ENCODE measurements at regions not wholly inside any gene's neighbourhood (a gene's known extent, or its start where the extent isn't known, plus 50 kb on each side); places are given as distances from the start of the nearest gene placed in this dataset.
"Not testable (repeated sequence)": the region's sequence is repeated elsewhere in the genome, so short reads cannot be mapped to it uniquely, and the experiment has no call there.

DNA sequence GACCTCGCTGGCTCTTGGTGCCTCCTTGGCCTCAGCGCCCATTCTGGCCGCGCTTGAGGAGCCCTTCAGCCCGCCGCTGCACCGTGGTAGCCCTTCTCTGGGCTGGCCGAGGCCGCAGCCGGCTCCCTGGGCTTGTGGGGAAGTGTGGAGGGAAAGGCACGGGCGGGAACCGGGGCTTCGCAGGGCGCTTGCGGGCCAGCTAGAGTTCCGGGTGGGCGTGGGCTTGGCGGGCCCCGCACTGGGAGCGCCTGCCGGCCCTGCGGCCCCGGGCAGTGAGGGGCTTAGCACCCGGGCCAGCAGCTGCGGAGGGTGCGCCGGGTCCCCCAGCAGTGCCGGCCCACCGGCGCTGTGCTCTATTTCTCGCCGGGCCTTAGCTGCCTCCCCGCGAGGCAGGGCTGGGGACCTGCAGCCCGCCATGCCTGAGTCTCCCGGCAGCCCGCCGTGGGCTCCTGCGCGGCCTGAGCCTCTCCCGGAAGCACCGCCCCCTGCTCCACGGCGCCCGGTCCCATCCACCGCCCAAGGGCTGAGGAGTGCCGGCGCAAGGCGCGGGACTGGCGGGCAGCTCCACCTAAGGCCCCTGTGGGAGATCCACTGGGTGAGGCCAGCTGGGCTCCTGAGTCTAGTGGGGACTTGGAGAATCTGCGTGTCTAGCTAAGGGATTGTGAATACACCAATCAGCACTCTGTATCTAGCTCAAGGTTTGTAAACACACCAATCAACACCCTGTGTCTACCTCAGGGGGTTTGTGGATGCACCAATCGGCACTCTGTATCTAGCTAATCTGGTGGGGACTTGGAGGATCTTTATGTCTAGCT, 141.1 kb downstream of the SLCO4C1 start:
- DNase-seq = not testable (repeated sequence)

DNA sequence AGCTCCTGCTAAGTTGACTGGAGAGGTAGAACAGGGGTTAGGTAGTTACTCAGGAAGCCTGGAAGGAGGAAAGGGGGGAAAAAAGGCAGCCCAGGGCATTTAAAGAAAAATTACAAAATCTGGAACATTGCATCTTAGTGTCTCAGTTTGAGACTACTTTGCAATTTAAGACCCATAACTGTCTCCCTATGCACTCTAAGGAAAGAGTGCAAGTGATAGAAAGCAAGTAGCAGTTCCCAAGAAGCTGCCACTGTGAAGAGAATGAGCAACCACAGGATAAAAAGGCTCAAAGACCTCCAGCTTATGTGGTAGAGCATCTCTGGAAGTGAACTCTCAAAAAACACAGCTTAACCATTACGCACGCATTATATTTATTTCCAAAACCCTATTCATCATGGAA, 141.8 kb downstream of the SLCO4C1 start:
- DNase-seq = no peak

- DNase-seq = no peak
These were observed 142.9 kb downstream of the SLCO4C1 start for GRCh38 chr5:102153003-102153759.

DNA sequence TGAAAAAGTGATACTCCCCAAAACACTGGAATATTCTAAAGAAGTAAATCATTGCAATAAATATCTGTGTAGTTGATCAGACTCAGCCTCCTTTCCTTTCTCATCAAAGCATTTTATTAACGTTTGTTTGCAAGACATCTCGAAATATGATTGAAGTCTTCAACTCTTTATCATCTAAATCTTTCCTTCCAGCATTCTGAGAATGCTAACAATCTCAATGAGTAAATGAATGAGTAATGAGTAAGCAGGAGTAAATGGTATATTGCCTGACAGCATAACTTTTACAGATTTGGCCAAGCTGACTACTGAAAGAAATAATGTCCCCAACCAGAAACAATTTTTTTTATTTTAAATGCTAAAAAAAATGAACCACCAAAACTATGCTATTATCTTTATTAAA, 157.1 kb downstream of the SLCO4C1 start:
- DNase-seq = no peak

DNA sequence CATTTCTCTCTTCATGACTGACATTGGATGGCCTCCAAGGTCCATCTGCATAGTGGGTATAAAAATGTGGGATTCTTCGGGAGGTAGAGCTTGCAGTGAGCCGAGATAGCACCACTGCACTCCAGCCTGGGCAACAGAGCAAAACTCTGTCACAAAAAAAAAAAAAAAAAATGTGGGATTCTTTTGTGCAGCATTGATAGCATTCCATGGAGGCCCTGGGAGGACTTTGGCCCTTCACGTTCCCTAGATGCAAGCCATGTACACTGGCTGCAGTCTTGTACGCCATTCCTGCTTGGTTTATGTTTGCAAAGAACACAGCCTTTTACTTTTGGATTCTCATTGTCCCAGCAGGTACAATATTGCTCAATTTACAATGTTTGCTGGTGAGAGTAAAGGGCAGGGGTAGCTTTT, 157.8 kb downstream of the SLCO4C1 start:
- DNase-seq = no peak

DNA sequence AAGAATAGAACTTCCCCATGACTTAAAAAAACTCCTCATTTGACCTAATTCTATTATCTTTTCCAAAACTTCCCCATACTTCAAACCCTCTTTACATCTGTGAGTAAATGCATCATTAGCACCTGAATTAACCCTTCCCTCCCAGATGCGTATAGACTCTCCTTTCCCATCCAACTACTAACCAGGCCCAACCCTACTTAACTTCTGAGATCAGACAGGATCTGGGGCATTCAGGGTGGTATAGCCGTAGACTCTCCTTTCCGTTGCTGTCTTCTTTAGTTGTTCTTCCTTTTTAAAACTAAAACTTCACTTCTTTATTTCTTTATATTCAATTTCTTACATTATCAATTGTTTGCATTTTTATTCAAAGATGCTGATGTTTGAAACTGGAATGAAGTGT, 165.2 kb downstream of the SLCO4C1 start:
- DNase-seq = no peak

DNA sequence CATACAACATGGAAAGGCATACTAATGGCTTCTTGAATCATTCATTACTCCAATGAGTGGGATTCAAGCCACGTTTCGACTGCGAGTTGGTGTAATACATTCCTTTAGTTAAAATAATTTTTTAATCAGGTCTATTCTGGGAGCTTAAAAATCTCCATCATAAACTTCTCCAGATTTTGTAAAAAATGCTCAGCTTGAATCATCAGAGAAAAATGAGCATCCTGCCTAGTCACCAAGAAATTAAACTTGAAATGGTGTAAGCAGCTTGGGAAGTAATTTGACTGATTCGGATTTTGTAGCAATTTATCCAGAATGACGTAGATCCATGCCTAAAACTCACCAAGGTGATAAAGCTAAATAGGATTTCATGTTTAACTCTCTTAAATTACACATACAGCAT, 165.7 kb downstream of the SLCO4C1 start:
- DNase-seq = no peak

GRCh38 chr5:102119252-102119651, 176.8 kb downstream of the SLCO4C1 start:
- no peak for DNase-seq

- no peak for DNase-seq
These were observed 180.3 kb downstream of the SLCO4C1 start for GRCh38 chr5:102115736-102116135.

- DNase-seq = no peak
These were observed 181.5 kb downstream of the SLCO4C1 start for GRCh38 chr5:102114525-102115069.

DNA sequence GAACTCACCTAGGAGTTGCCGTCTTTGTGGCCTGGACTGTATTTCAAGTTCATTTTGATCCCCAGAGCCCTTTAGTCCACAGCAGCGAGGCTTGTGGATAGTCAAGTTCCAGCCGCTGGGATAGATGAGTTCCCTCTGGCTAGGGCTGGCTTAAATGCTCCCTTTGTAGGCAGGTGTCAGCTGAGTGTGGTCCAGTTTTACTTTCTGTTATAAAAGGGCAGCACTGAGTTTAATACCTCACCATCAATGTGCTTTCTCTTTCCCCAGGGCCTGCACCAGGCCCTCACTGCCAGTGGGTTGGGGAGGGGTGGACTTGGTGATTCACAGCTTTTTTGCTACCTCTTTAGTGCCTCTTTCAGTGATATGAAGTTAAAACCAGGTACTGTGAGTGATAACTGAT, 188.2 kb downstream of the SLCO4C1 start:
- DNase-seq = no peak

- no peak for DNase-seq
These were observed 189.5 kb downstream of the SLCO4C1 start for GRCh38 chr5:102106599-102106998.

GRCh38 chr5:102099766-102100331, 196.2 kb downstream of the SLCO4C1 start:
- no peak for DNase-seq

DNA sequence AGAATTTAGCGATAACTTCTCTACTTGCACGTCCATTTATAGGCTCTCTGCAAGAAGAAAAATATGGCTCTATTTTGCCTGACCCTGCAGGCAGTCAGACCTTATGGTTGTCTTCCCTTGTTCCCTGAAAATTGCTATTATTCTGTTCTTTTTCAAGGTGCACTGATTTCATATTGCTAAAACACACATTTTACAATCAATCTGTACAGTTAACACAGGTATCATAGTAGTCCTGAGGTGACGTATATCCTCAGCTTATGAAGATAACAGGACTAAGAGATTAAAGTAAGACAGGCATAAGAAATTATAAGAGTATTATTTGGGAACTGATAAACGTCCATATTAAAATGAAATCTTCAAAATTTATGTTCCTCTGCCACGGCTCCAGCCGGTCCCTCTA, 197.0 kb downstream of the SLCO4C1 start:
- DNase-seq = not testable (repeated sequence)

- not testable (repeated sequence) for DNase-seq
These were observed 197.5 kb downstream of the SLCO4C1 start for GRCh38 chr5:102098606-102099005.

DNA sequence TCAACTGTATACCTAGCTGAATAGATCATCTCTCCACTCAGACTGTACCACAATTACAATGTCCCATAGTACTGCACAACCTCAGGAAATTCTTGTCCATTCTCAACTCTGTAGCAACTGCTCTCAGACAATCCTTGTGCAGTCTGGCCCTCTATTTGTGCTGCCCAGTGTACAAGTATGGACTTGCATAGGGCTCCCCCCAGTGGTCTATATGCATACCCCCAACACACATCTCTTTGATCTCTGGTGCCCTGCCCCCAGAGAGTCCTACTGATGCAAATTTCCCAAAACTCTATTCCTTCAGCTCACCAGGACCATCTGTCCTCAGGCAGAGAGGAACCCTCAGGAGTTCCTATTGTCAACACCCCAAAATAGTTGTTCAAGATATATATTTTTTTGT, 205.3 kb downstream of the SLCO4C1 start:
- no peak for DNase-seq

GRCh38 chr5:102089883-102090282, 206.2 kb downstream of the SLCO4C1 start:
- no peak for DNase-seq

DNA sequence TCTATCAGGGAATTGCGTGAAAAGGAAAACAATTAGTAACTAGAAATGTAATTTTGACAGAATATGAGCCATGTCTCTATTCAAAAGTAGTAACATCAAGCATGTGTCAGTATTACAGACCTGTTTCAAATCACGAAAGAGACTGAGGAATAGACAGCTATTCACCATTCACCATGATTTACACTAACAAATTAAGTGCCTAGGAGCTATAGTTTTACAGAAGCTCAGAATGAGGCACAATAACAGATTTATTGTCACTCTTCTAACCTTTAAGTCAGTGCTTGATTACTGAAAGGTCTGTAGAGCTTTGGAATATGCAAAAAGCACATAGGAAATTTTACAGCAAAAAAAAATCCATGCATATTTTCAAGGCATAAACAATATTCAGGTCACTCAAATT, 208.2 kb downstream of the SLCO4C1 start:
- no peak for DNase-seq

- no peak for DNase-seq
These were observed 215.8 kb downstream of the SLCO4C1 start for GRCh38 chr5:102080288-102080687.

DNA sequence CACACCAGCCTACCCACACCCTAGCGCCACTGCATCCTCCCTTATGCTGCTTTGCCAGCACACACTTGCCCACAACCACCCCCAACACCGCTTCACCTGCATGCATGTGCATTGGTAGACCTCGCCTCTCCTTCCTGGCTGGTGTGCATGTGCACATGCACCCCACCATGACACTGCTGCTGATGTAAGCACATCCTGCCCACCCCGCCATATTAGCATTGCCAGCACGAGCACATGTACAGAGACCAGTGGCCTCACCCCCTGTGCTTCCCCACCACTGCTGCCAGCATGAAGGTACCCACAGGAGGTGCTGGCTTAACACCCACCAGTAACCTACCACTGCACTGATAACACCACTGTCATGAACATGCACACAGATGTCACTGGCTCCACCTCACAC, 218.2 kb downstream of the SLCO4C1 start:
- no peak for DNase-seq

DNA sequence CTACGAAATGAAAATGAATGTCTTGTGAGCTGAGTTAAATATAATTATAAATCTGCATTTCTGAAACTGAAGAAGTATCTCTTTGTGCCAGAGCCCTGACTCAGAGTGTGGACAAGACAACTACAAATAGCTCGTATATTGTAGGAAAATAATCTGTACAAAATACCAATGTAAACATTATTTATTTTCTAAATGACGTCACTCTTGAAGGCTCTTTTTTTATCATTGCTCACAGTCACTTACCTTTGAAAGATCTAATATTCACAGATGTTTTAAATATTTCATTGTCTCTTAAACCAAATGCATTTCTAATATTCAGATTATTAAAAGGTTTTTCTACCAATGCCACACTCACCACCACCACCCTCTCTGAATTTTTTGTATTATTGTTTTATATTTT, 226.1 kb downstream of the SLCO4C1 start:
- DNase-seq = no peak

DNA sequence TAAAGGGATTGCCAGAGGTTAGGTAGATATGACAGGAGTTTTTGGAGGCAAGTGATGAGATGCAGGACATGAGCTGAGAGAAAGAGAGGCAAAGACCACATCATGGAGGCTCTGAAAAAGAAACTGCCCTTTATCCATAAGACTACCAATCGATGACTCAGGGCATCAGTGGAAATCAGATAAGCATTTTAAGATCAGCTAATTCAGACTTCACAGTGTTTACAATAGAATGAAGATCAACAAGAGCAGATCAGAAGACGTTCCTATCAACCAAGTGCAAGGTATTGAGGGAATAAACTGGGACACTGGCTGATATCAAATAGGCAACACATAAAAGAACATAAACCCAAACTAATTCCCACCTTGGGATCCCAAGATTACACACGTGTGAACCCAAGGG, 227.2 kb downstream of the SLCO4C1 start:
- no peak for DNase-seq

- no peak for DNase-seq
These were observed 246.6 kb downstream of the SLCO4C1 start for GRCh38 chr5:102049517-102049916.

DNA sequence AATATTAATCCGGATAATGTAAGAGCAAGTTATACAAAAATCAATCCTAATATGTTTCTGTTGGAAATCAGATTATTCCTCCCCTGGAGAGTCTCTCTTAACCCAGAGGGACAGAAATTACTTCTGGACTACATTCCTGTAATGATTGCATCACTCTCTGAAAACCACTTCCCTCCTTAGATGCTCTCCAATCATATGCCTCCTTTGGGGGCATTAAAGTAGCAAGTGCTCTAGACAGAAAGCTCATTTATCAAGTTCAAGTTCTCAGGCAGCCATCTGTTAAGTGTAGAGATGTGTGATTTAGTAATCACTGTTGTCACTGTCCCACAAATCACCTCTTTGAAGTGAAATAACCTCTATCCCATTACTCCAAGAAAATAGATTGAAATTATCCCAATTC, 247.1 kb downstream of the SLCO4C1 start:
- DNase-seq = no peak

All from stimulated activated CD4-positive, alpha-beta T cell treated with anti-CD3 and anti-CD28 coated beads, Interleukin-4, amount 100 ng/mL, for 4 hours (primary cell).